ENCODE measurements at regions not wholly inside any gene's neighbourhood (a gene's known extent, or its start where the extent isn't known, plus 50 kb on each side); places are given as distances from the start of the nearest gene placed in this dataset.
"Not testable (repeated sequence)": the region's sequence is repeated elsewhere in the genome, so short reads cannot be mapped to it uniquely, and the experiment has no call there.

- not testable (repeated sequence) for DNase-seq
Measured at GRCh38 chr11:43168241-43168640, 143.6 kb upstream of the API5 start.

- DNase-seq: no peak
Measured at GRCh38 chr11:43172477-43172876, 139.3 kb upstream of the API5 start.

GRCh38 chr11:43177975-43178374 lies 133.8 kb upstream of the API5 start:
- no peak for DNase-seq

- not testable (repeated sequence) for DNase-seq
Measured at GRCh38 chr11:43194459-43194858, 117.3 kb upstream of the API5 start.

GRCh38 chr11:43197379-43197778 lies 114.4 kb upstream of the API5 start:
- DNase-seq: no peak

GRCh38 chr11:43200031-43200430 lies 111.8 kb upstream of the API5 start:
- no peak for DNase-seq

GRCh38 chr11:43212279-43212678 lies 99.5 kb upstream of the API5 start:
- no peak for DNase-seq

GRCh38 chr11:43214471-43214870 lies 97.3 kb upstream of the API5 start:
- no peak for DNase-seq

- DNase-seq: no peak
Measured at GRCh38 chr11:43217849-43218248, 93.9 kb upstream of the API5 start.

GRCh38 chr11:43222215-43222614 lies 89.6 kb upstream of the API5 start:
- DNase-seq: no peak

- DNase-seq: no peak
Measured at GRCh38 chr11:43223026-43223425, 88.8 kb upstream of the API5 start.

- no peak for DNase-seq
Measured at GRCh38 chr11:43234881-43235280, 76.9 kb upstream of the API5 start.

GRCh38 chr11:43238341-43238740 lies 73.5 kb upstream of the API5 start:
- no peak for DNase-seq

GRCh38 chr11:43239791-43240190 lies 72.0 kb upstream of the API5 start:
- DNase-seq: no peak

- DNase-seq: no peak
Measured at GRCh38 chr11:43242401-43242800, 69.4 kb upstream of the API5 start.

GRCh38 chr11:43243927-43244326 lies 67.9 kb upstream of the API5 start:
- DNase-seq: no peak

GRCh38 chr11:43245466-43245865 lies 66.3 kb upstream of the API5 start:
- DNase-seq: no peak

GRCh38 chr11:43250309-43250708 lies 61.5 kb upstream of the API5 start:
- DNase-seq: no peak

- DNase-seq: no peak
Measured at GRCh38 chr11:43261775-43262174, 50.0 kb upstream of the API5 start.

All from T-helper 1 cell (primary cell).